OCI-LY1 (cell line): ENCODE measurements at regions not wholly inside any gene's neighbourhood (a gene's known extent, or its start where the extent isn't known, plus 50 kb on each side); places are given as distances from the start of the nearest gene placed in this dataset.

Source experiments
- H2AFZ ChIP-seq: fragments of 200-600 bp; sonication (generic), shearing (Covaris generic); 2 replicates; pipeline ENCODE4 v1.6.0; 2014; ENCODE audit warnings: antibody characterized with exemption, mild to moderate bottlenecking, low read length
- H3F3A ChIP-seq: fragments of 200-600 bp; sonication (generic), shearing (Covaris generic); 2 replicates; pipeline ENCODE4 v1.6.0; 2014; ENCODE audit warnings: mild to moderate bottlenecking, antibody characterized with exemption, low read length, moderate library complexity; ENCODE audit not compliant: insufficient read depth
- H3K27ac ChIP-seq: fragments of 200-600 bp; sonication (generic); 2 replicates; pipeline ENCODE4 v1.5.1; 2014; ENCODE audit warnings: low read length, mixed run types, mild to moderate bottlenecking, low read depth; ENCODE audit not compliant: poor library complexity, severe bottlenecking
- H3K27me3 ChIP-seq: fragments of 200-600 bp; sonication (generic); 2 replicates; pipeline ENCODE4 v1.6.0; 2014; ENCODE audit warnings: antibody characterized with exemption, mild to moderate bottlenecking, low read length, moderate library complexity; ENCODE audit not compliant: insufficient read depth
- H3K36me3 ChIP-seq: fragments of 200-600 bp; sonication (generic); 2 replicates; pipeline ENCODE4 v1.6.1; 2014; ENCODE audit warnings: mild to moderate bottlenecking, antibody characterized with exemption, low read length, moderate library complexity, mixed read lengths; ENCODE audit not compliant: insufficient read depth
- H3K4me1 ChIP-seq: fragments of 200-600 bp; sonication (generic); 2 replicates; pipeline ENCODE4 v1.5.1; 2014; ENCODE audit warnings: mild to moderate bottlenecking, low read length, moderate library complexity; ENCODE audit not compliant: insufficient read depth, severe bottlenecking
- H3K4me2 ChIP-seq: fragments of 200-600 bp; sonication (generic), shearing (Covaris generic); 2 replicates; pipeline ENCODE4 v1.6.1; 2014; ENCODE audit warnings: low read length
- H3K4me3 ChIP-seq: fragments of 200-600 bp; sonication (generic); 2 replicates; pipeline ENCODE4 v1.5.1; 2014; ENCODE audit warnings: low read length, low read depth, mild to moderate bottlenecking, mixed read lengths; ENCODE audit not compliant: poor library complexity, severe bottlenecking
- H3K79me2 ChIP-seq: fragments of 200-600 bp; shearing (Covaris generic); 2 replicates; pipeline ENCODE4 v1.6.1; 2016; ENCODE audit warnings: mixed run types, low read length, mixed read lengths; ENCODE audit not compliant: insufficient read depth
- H3K9ac ChIP-seq: fragments of 200-600 bp; sonication (generic), shearing (Covaris generic); 2 replicates; pipeline ENCODE4 v1.6.1; 2014; ENCODE audit warnings: mild to moderate bottlenecking, low read length, mixed read lengths
- H3K9me2 ChIP-seq: fragments of 200-600 bp; sonication (generic), shearing (Covaris generic); 2 replicates; pipeline ENCODE4 v1.6.1; 2014; ENCODE audit warnings: low read depth, mild to moderate bottlenecking, low read length, mixed read lengths
- H3K9me3 ChIP-seq: fragments of 200-600 bp; shearing (Covaris generic); 2 replicates; pipeline ENCODE4 v1.6.1; 2014; ENCODE audit warnings: low read length, mixed read lengths
- H4K20me1 ChIP-seq: fragments of 200-600 bp; sonication (generic), shearing (Covaris generic); 2 replicates; pipeline ENCODE4 v1.6.0; 2016; ENCODE audit warnings: mild to moderate bottlenecking, low read length; ENCODE audit not compliant: insufficient read depth
- CTCF ChIP-seq: fragments of 200-600 bp; sonication (generic), shearing (Covaris generic); IDR thresholded peaks from 2 replicates; pipeline ENCODE4 v1.5.1; 2017; ENCODE audit warnings: mild to moderate bottlenecking, antibody characterized with exemption, low read length, moderate library complexity, mixed read lengths
- EZH2 ChIP-seq: fragments of 200-600 bp; sonication (generic), shearing (Covaris generic); IDR thresholded peaks from 2 replicates; pipeline ENCODE4 v1.8.0; 2017; ENCODE audit warnings: borderline replicate concordance, mixed run types, mild to moderate bottlenecking, antibody characterized with exemption, low read length, moderate library complexity, mixed read lengths

DNA sequence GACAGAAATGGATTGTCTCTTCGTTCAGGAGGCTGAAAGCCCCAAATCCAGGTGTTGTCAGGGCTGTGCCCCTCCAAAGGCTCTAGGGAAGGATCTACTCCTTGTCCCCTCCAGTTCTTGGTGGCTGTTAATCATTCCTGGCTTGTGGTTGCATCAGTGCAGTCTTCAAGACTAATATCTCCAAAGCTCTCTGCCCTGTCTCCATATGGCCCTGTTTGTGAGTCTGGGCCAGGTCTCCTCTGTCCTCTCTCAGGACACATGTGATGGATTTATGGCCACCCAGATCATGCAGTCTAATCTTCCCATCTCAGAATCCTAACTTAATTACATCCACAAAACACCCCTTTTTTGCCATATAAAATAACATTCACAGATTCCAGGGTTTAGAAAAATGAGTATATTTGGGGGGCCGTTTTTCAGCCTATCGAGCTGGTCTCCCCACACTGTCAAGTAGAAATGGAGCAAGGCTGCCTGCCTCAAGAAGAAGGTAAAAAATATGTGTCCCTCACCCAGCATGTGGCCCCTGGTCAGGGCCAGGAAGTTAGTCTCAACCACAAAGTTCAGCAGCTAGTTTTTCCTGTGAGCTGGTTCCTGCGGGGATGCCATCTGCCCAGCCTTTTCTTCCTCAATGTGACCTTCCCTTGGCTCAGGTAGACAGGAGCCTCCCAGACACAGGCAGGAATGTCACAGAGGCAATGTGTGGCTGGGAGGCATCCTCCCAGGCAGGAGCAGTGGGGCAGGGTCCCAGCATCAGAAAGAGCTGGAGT is 509.4 kb downstream of the IRX1 start:
- Histone ChIP-seq H3K36me3 (no peaks in the 10 kb centered on the region), H3K27ac (no peak overlapping the region), H3K4me2 (no peak overlapping the region), H4K20me1 (no peaks in the 10 kb centered on the region), H3K27me3 (no peaks in the 10 kb centered on the region), H3K9me2 (no peaks in the 10 kb centered on the region), H3K9me3 (no peaks in the 10 kb centered on the region), H3K4me3 (no peak overlapping the region), H3K79me2 (no peaks in the 10 kb centered on the region), H3K4me1 (no peaks in the 10 kb centered on the region), H2AFZ (no peak overlapping the region), H3F3A (no peaks in the 10 kb centered on the region), H3K9ac (no peak overlapping the region)
- TF ChIP-seq CTCF (no peak), EZH2 (no peak)

- Histone ChIP-seq H3K4me2 (no peak overlapping the region), H4K20me1 (no peaks in the 10 kb centered on the region), H3K9me3 (no peaks in the 10 kb centered on the region), H3K4me1 (no peaks in the 10 kb centered on the region), H3K36me3 (no peaks in the 10 kb centered on the region), H3K9me2 (no peaks in the 10 kb centered on the region), H3K27me3 (no peaks in the 10 kb centered on the region), H3K4me3 (no peak overlapping the region), H3F3A (no peaks in the 10 kb centered on the region), H3K9ac (no peak overlapping the region), H2AFZ (no peak overlapping the region), H3K27ac (no peak overlapping the region), H3K79me2 (no peaks in the 10 kb centered on the region)
- TF ChIP-seq CTCF (no peak), EZH2 (no peak)
Observed at GRCh38 chr5:4108690-4109089, 513.1 kb downstream of the IRX1 start.

GRCh38 chr5:4113426-4113825 is 517.8 kb downstream of the IRX1 start:
- Histone ChIP-seq H3K79me2 (no peaks in the 10 kb centered on the region), H3K4me2 (no peak overlapping the region), H3K36me3 (no peaks in the 10 kb centered on the region), H3K9ac (no peak overlapping the region), H4K20me1 (no peaks in the 10 kb centered on the region), H3K9me3 (no peaks in the 10 kb centered on the region), H2AFZ (no peak overlapping the region), H3K27ac (no peak overlapping the region), H3F3A (no peaks in the 10 kb centered on the region), H3K4me3 (no peak overlapping the region), H3K27me3 (no peaks in the 10 kb centered on the region; the same call in 1 of the 2 replicates), H3K9me2 (no peaks in the 10 kb centered on the region), H3K4me1 (no peaks in the 10 kb centered on the region)
- no peak for TF ChIP-seq CTCF
- TF ChIP-seq EZH2: no peak
